ENCODE measurements at regions not wholly inside any gene's neighbourhood (a gene's known extent, or its start where the extent isn't known, plus 50 kb on each side); places are given as distances from the start of the nearest gene placed in this dataset.

- H3K27me3 ChIP-seq (ENCODE audit: control insufficient read depth in 1 of 2, insufficient read depth in 2 of 2, low read length in 2 of 2), result no peaks in the 10 kb centered on the region
- peaks cover 88% of the 10 kb centered on the region for H3K9me3 ChIP-seq (ENCODE audit: low read length)
- ATAC-seq (no peak), DNase-seq (ENCODE audit: low spot score) (no peak), FAIRE-seq (no peak)
- no peak overlapping the region for H3K27ac ChIP-seq (ENCODE audit: extremely low read length, insufficient read depth, low read length)
- in situ Hi-C loops (cut with HindIII; ENCODE audit: extremely low pct_ligation_motif_present, low pct_unique_long_range_greater_than_20kb), result no loop called here
- no peak for TF ChIP-seq ZNF678 (CRISPR knock-in tag; IDR thresholded peaks at IDR 0.05)
- TF ChIP-seq ZC3H13 (CRISPR knock-in tag; IDR thresholded peaks at IDR 0.05), result no peak
- TF ChIP-seq FOSL1 (CRISPR knock-in tag; IDR thresholded peaks at IDR 0.05; ENCODE audit: borderline replicate concordance), result no peak
- no peak for TF ChIP-seq CREM (IDR thresholded peaks at IDR 0.05)
- no peak for TF ChIP-seq CREM (CRISPR knock-in tag; IDR thresholded peaks at IDR 0.05)
- no peak for TF ChIP-seq ZNF468 (CRISPR knock-in tag; IDR thresholded peaks at IDR 0.05)
- no peak for TF ChIP-seq NRL (CRISPR knock-in tag; IDR thresholded peaks at IDR 0.05; ENCODE audit: borderline replicate concordance)
- no peak for TF ChIP-seq BCLAF1 (IDR thresholded peaks at IDR 0.05)
- no peak for TF ChIP-seq HDAC2 (CRISPR knock-in tag; IDR thresholded peaks at IDR 0.05)
- TF ChIP-seq TRIM24 (CRISPR knock-in tag; IDR thresholded peaks at IDR 0.05), result no peak
- no TSS peak for BruUV-seq (replicated peaks)
- intact Hi-C loops (cut with micrococcal nuclease; ENCODE audit: unreplicated experiment), result no loop called here
- no peak overlapping the region for H3K9ac ChIP-seq (ENCODE audit: insufficient read depth, low read depth, low read length)
- H3K36me3 ChIP-seq (replicated peaks in 1 of 2; ENCODE audit: control insufficient read depth in 1 of 2, insufficient read depth in 2 of 2, low read length in 2 of 2), result no peaks in the 10 kb centered on the region
- CTCF ChIA-PET (ENCODE audit: low intra/inter-chr PET ratio, low total read pairs), result no interaction called here
- no peak overlapping the region for H3K4me3 ChIP-seq (replicated peaks in 1 of 3; ENCODE audit: insufficient read depth in 1 of 3, low read depth in 2 of 3, low read length in 3 of 3)
- WGBS (ENCODE audit: low lambda C conversion rate), result 0% methylated on average over 1 of the region's 1 CpG
- no peak overlapping the region for H3K4me2 ChIP-seq (ENCODE audit: low read depth, low read length)
- POLR2A ChIA-PET, result no interaction called here
- H3K79me2 ChIP-seq (ENCODE audit: insufficient read depth, low read length), result no peaks in the 10 kb centered on the region
- H4K20me1 ChIP-seq (ENCODE audit: insufficient read depth, low read length), result no peaks in the 10 kb centered on the region
- H2AFZ ChIP-seq (ENCODE audit: low read length), result no peak overlapping the region
- no peaks in the 10 kb centered on the region for H3K4me1 ChIP-seq (ENCODE audit: insufficient read depth, low read length)
Measured at GRCh38 chr16:61146429-61146828, 889.8 kb downstream of the CDH8 start.

Data from HepG2 (cell line).